Endothelial cell of umbilical vein (primary cell): ENCODE measurements at regions not wholly inside any gene's neighbourhood (a gene's known extent, or its start where the extent isn't known, plus 50 kb on each side); places are given as distances from the start of the nearest gene placed in this dataset.
A peak's percentile ranks its signal among the peaks of the same experiment; 100 is the strongest.

Source experiments
- BruUV-seq: library from RNA; stranded (reverse); fragments of 400-500 nt; replicated peaks from 2 replicates; lab custom pipeline; 2021; lab: Mats Ljungman, UMichigan
- CTCF ChIA-PET: fragments of 300-600, 350-600 bp; sonication (Branson Sonifier 250); formaldehyde crosslinking; loops from one replicate; lab custom pipeline; 2021; ENCODE audit warnings: antibody characterized with exemption, inconsistent platforms; lab: Charles Lee
- POLR2A ChIA-PET: fragments of 300-600, 350-600 bp; sonication (Branson Sonifier 250); formaldehyde crosslinking; loops from one replicate; lab custom pipeline; 2021; ENCODE audit warnings: antibody characterized with exemption, inconsistent platforms; lab: Charles Lee
- DNase-seq: peaks from one replicate; pipeline ENCODE4 v3.0.0-alpha.2; 2011; ENCODE audit warnings: low read depth, low spot score
- FAIRE-seq: peaks from 2 replicates; lab custom pipeline; 2011; peaks lifted over from hg19 to GRCh38; lab: Jason Lieb, UNC
- H2AFZ ChIP-seq: 2 replicates; pipeline ENCODE4 v1.6.0; 2012; ENCODE audit warnings: low read depth, low read length, control low read depth, inconsistent platforms
- H3K27ac ChIP-seq: 2 replicates; pipeline ENCODE4 v1.5.1; 2011; ENCODE audit warnings: low read depth, mild to moderate bottlenecking, control low read depth, low read length, moderate library complexity; ENCODE audit not compliant: insufficient read depth
- H3K27me3 ChIP-seq, 2 experiments: 2 replicates each; pipeline versions ENCODE4 v1.6.0 to v1.6.1; 2011; ENCODE audit warnings: low read length in 2 of 2, mixed read lengths in 1 of 2; ENCODE audit not compliant: control insufficient read depth in 2 of 2, insufficient read depth in 2 of 2
- H3K36me3 ChIP-seq, 2 experiments: 2 replicates in 1 of 2; 3 replicates in 1 of 2; pipeline ENCODE4 v1.5.1; 2011; ENCODE audit warnings: low read length in 2 of 2, mild to moderate bottlenecking in 1 of 2, moderate library complexity in 1 of 2; ENCODE audit not compliant: control insufficient read depth in 2 of 2, insufficient read depth in 2 of 2; ENCODE audit errors: extremely low read depth in 1 of 2
- H3K4me1 ChIP-seq: 3 replicates; pipeline ENCODE4 v1.5.1; 2011; ENCODE audit warnings: mild to moderate bottlenecking, low read length; ENCODE audit not compliant: control insufficient read depth, insufficient read depth; ENCODE audit errors: extremely low read depth
- H3K4me2 ChIP-seq: 2 replicates; pipeline ENCODE4 v1.6.1; 2011; ENCODE audit warnings: low read length, control low read depth, mixed read lengths; ENCODE audit not compliant: insufficient read depth
- H3K4me3 ChIP-seq, 3 experiments: fragments of 200-600 bp in 1 of 3; sonication (generic), shearing (Covaris generic) in 1 of 3; replicated peaks in 1 of 3; 2 replicates each; pipeline ENCODE4 v1.5.1; 2011 to 2016; ENCODE audit warnings: control low read depth in 3 of 3, low read length in 3 of 3, mild to moderate bottlenecking in 2 of 3, inconsistent platforms in 1 of 3, low read depth in 1 of 3, moderate library complexity in 1 of 3; ENCODE audit not compliant: insufficient read depth in 1 of 3
- H3K79me2 ChIP-seq: 2 replicates; pipeline ENCODE4 v1.6.0; 2012; ENCODE audit warnings: low read length, inconsistent platforms; ENCODE audit not compliant: control insufficient read depth, insufficient read depth
- H3K9ac ChIP-seq: replicated peaks from 2 replicates; pipeline ENCODE3; 2011; ENCODE audit warnings: low read length, control low read depth; ENCODE audit not compliant: insufficient read depth; ENCODE audit errors: extremely low read depth
- H3K9me1 ChIP-seq: replicated peaks from 3 replicates; pipeline ENCODE4 v1.6.0; 2011; ENCODE audit warnings: mild to moderate bottlenecking, low read length; ENCODE audit not compliant: control insufficient read depth, insufficient read depth; ENCODE audit errors: extremely low read depth
- H3K9me3 ChIP-seq: replicated peaks from 2 replicates; pipeline ENCODE4 v1.5.1; 2012; ENCODE audit warnings: low read length, inconsistent platforms; ENCODE audit not compliant: control insufficient read depth, insufficient read depth
- H4K20me1 ChIP-seq: replicated peaks from 2 replicates; pipeline ENCODE3; 2011; ENCODE audit warnings: mild to moderate bottlenecking, low read length; ENCODE audit not compliant: control insufficient read depth, insufficient read depth; ENCODE audit errors: extremely low read depth
- CTCF ChIP-seq, 2 donors: IDR thresholded peaks; 1 replicate in 1 of 2; 2 replicates in 1 of 2; pipeline ENCODE4 v1.5.1; 2011; ENCODE audit warnings: low read length in 2 of 2, mild to moderate bottlenecking in 2 of 2, moderate library complexity in 2 of 2, control low read depth in 1 of 2, inconsistent platforms in 1 of 2, low read depth in 1 of 2; ENCODE audit not compliant: insufficient read depth in 1 of 2; ENCODE audit errors: extremely low read depth in 1 of 2
- EZH2 ChIP-seq: IDR thresholded peaks from 2 replicates; pipeline ENCODE4 v1.6.1; 2012; ENCODE audit warnings: borderline replicate concordance, low read depth, mild to moderate bottlenecking, moderate library complexity, low read length, inconsistent platforms; ENCODE audit not compliant: severe bottlenecking
- FOS ChIP-seq: IDR thresholded peaks from 2 replicates; pipeline ENCODE4 v1.6.1; 2011; ENCODE audit warnings: mild to moderate bottlenecking, low read length, moderate library complexity, borderline replicate concordance; ENCODE audit not compliant: insufficient read depth
- GATA2 ChIP-seq: IDR thresholded peaks from 2 replicates; pipeline ENCODE4 v1.7.0; 2011; ENCODE audit warnings: low read depth, mild to moderate bottlenecking, moderate library complexity, mixed read lengths, low read length; ENCODE audit not compliant: insufficient read length, insufficient read depth
- JUN ChIP-seq: IDR thresholded peaks from 2 replicates; pipeline ENCODE4 v1.6.1; 2011; ENCODE audit warnings: borderline replicate concordance, low read depth; ENCODE audit not compliant: insufficient read length, insufficient read depth
- MYC ChIP-seq: IDR thresholded peaks from one replicate; pipeline ENCODE4 v1.6.1; 2011; ENCODE audit warnings: mild to moderate bottlenecking, low read depth, low read length
- POLR2A ChIP-seq: IDR thresholded peaks from 2 replicates; pipeline ENCODE4 v1.6.1; 2012; ENCODE audit warnings: low read depth, mild to moderate bottlenecking, control low read depth, low read length
- POLR2AphosphoS5 ChIP-seq: IDR thresholded peaks from 2 replicates; pipeline ENCODE4 v1.6.1; 2012; ENCODE audit warnings: low read depth, mild to moderate bottlenecking, control low read depth, low read length, moderate library complexity; ENCODE audit not compliant: insufficient read depth
- dilution Hi-C: fragments of 300-500 bp; cut with MboI; formaldehyde crosslinking; loops from one replicate; pipeline ENCODE4 v1.15.0; 2019; ENCODE audit warnings: low sequenced_read_pairs; ENCODE audit not compliant: extremely low pct_ligation_motif_present
- intact Hi-C: fragments of 100-400 bp; cut with micrococcal nuclease; formaldehyde crosslinking; loops from one replicate; pipeline ENCODE4 v1.10.0; 2022
- TF ChIP-seq, protein P1 (sequence below): IDR thresholded peaks from 2 replicates; pipeline ENCODE4 v1.6.1; 2011; ENCODE audit not compliant: insufficient read depth, insufficient read length

- no TSS peak for BruUV-seq
- intact Hi-C loops, result no loop called here
- H2AFZ ChIP-seq, result no peak overlapping the region
- H3K79me2 ChIP-seq, result no peaks in the 10 kb centered on the region
- no peaks in the 10 kb centered on the region for H3K27me3 ChIP-seq
- no peaks in the 10 kb centered on the region for H3K9me1 ChIP-seq
- H3K9me3 ChIP-seq, result no peaks in the 10 kb centered on the region
- no peak overlapping the region for H3K27ac ChIP-seq
- peak overlapping the region; percentile 31 for H3K4me2 ChIP-seq
- peaks cover 2% of the 10 kb centered on the region for H3K4me1 ChIP-seq
- no peak for FAIRE-seq
- no peaks in the 10 kb centered on the region for H4K20me1 ChIP-seq
- ChIA-PET POLR2A (no interaction called here), CTCF (no interaction called here)
- TF ChIP-seq POLR2AphosphoS5 (no peak), POLR2A (no peak), CTCF (IDR thresholded peaks at IDR 0.05; ENCODE audit: extremely low read depth in 1 of 2, insufficient read depth in 1 of 2, low read depth in 1 of 2, low read length in 2 of 2) (no peak), GATA2 (no peak), JUN (no peak), MYC (no peak), FOS (no peak), EZH2 (no peak)
- TF ChIP-seq, protein P1, sequence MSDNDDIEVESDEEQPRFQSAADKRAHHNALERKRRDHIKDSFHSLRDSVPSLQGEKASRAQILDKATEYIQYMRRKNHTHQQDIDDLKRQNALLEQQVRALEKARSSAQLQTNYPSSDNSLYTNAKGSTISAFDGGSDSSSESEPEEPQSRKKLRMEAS, result no peak
- H3K9ac ChIP-seq, result no peak overlapping the region
- H3K36me3 ChIP-seq, result no peaks in the 10 kb centered on the region
- no peak overlapping the region for H3K4me3 ChIP-seq
- peak; percentile 79 for DNase-seq
- dilution Hi-C loops, result no loop called here
Measured at GRCh38 chr7:109890622-109891021, 1200.3 kb upstream of the LRRN3 start.
